ENCODE measurements at regions not wholly inside any gene's neighbourhood (a gene's known extent, or its start where the extent isn't known, plus 50 kb on each side); places are given as distances from the start of the nearest gene placed in this dataset.

GRCh38 chr2:238738917-238739316, 109.0 kb upstream of the TWIST2 start:
- Histone ChIP-seq H3K27ac (ENCODE audit: low read depth in 2 of 2, low read length in 1 of 2) (no peak overlapping the region), H3K4me2 (no peak overlapping the region), H3K36me3 (replicated peaks in 1 of 2; ENCODE audit: control insufficient read depth in 1 of 2, insufficient read depth in 2 of 2, low read length in 1 of 2) (no peaks in the 10 kb centered on the region), H4K20me1 (ENCODE audit: insufficient read depth) (no peaks in the 10 kb centered on the region), H3K4me1 (ENCODE audit: control insufficient read depth in 1 of 2, insufficient read depth in 2 of 2, low read depth in 1 of 2, low read length in 1 of 2) (no peaks in the 10 kb centered on the region), H3K9ac (no peak overlapping the region), H3K27me3 (ENCODE audit: insufficient read depth) (no peaks in the 10 kb centered on the region), H3F3A (replicated peaks; ENCODE audit: insufficient read depth) (no peaks in the 10 kb centered on the region), H2AFZ (ENCODE audit: low read depth) (no peak overlapping the region), H3K4me3 (ENCODE audit: low read depth in 2 of 2, low read length in 1 of 2) (no peak overlapping the region), H3K9me2 (no peaks in the 10 kb centered on the region), H3K9me3 (no peaks in the 10 kb centered on the region), H3K79me2 (ENCODE audit: insufficient read depth) (no peaks in the 10 kb centered on the region)
- no peak for TF ChIP-seq POLR2AphosphoS5 (IDR thresholded peaks at IDR 0.05; ENCODE audit: low read depth, low read length)
- TF ChIP-seq FOXJ3 (CRISPR knock-in tag; IDR thresholded peaks at IDR 0.05): no peak
- TF ChIP-seq EZH2phosphoT487 (IDR thresholded peaks at IDR 0.05; ENCODE audit: borderline replicate concordance, low read depth): no peak
- no peak for TF ChIP-seq MAX (IDR thresholded peaks at IDR 0.05; ENCODE audit: low read depth)
- no peak for TF ChIP-seq GABPA (IDR thresholded peaks at IDR 0.05; ENCODE audit: low read depth)
- no peak for TF ChIP-seq RAD21 (IDR thresholded peaks at IDR 0.05; ENCODE audit: low read length)
- TF ChIP-seq TAF1 (IDR thresholded peaks at IDR 0.05; ENCODE audit: borderline replicate concordance, low read depth, low read length): no peak
- no peak for TF ChIP-seq MXI1 (IDR thresholded peaks at IDR 0.05; ENCODE audit: low read depth, low read length)
- TF ChIP-seq, protein P1, sequence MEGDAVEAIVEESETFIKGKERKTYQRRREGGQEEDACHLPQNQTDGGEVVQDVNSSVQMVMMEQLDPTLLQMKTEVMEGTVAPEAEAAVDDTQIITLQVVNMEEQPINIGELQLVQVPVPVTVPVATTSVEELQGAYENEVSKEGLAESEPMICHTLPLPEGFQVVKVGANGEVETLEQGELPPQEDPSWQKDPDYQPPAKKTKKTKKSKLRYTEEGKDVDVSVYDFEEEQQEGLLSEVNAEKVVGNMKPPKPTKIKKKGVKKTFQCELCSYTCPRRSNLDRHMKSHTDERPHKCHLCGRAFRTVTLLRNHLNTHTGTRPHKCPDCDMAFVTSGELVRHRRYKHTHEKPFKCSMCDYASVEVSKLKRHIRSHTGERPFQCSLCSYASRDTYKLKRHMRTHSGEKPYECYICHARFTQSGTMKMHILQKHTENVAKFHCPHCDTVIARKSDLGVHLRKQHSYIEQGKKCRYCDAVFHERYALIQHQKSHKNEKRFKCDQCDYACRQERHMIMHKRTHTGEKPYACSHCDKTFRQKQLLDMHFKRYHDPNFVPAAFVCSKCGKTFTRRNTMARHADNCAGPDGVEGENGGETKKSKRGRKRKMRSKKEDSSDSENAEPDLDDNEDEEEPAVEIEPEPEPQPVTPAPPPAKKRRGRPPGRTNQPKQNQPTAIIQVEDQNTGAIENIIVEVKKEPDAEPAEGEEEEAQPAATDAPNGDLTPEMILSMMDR (IDR thresholded peaks at IDR 0.05): no peak
- TF ChIP-seq REST (IDR thresholded peaks at IDR 0.05; ENCODE audit: low read depth, low read length): no peak
- TF ChIP-seq EP300 (IDR thresholded peaks at IDR 0.05; ENCODE audit: borderline replicate concordance in 1 of 2, low read depth in 1 of 2, low read length in 1 of 2): no peak
- no peak for TF ChIP-seq FOXM1 (IDR thresholded peaks at IDR 0.05; ENCODE audit: low read depth)
- no peak for TF ChIP-seq FOSL2 (IDR thresholded peaks at IDR 0.05; ENCODE audit: borderline replicate concordance, low read depth)
- TF ChIP-seq USF2 (IDR thresholded peaks at IDR 0.05; ENCODE audit: borderline replicate concordance, low read depth, low read length): no peak
- no peak for TF ChIP-seq YY1 (IDR thresholded peaks at IDR 0.05; ENCODE audit: low read depth)
- CTCF ChIA-PET: interaction anchor here (0.8 to 1.7 kb wide), 2 partner anchors 12 to 46 kb away, joined by 3 to 4 read pairs; no protein-coding TSS in a partner anchor
- DNase-seq: no peak
- POLR2A ChIA-PET: no interaction called here
- WGBS (ENCODE audit: low lambda C conversion rate): 52% methylated on average over 6 of the region's 6 CpGs

Measured in SK-N-SH (cell line).